ENCODE measurements at regions not wholly inside any gene's neighbourhood (a gene's known extent, or its start where the extent isn't known, plus 50 kb on each side); places are given as distances from the start of the nearest gene placed in this dataset.

DNA sequence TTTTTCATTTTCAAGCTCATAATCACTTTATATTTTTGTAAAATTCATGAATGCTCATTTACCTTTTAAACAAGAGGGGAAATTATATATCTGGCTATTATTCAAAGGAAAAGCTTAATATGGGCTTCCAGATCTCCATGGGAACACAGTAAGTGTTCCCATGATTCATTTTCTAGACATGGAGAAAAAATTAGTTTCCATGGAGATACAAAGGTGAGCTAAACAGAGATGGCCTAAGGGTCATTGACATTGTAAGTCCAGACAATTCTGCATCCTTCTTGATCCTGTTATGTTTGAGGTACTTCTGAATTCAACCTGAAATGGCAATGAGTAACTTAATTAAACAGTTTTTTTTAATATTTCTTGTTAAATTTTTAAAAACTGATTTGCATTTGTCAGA, 341.4 kb upstream of the PRR16 start:
- no peak for TF ChIP-seq ZNF175 (tag by site-specific recombination; IDR thresholded peaks at IDR 0.05)
- TF ChIP-seq, protein P1, sequence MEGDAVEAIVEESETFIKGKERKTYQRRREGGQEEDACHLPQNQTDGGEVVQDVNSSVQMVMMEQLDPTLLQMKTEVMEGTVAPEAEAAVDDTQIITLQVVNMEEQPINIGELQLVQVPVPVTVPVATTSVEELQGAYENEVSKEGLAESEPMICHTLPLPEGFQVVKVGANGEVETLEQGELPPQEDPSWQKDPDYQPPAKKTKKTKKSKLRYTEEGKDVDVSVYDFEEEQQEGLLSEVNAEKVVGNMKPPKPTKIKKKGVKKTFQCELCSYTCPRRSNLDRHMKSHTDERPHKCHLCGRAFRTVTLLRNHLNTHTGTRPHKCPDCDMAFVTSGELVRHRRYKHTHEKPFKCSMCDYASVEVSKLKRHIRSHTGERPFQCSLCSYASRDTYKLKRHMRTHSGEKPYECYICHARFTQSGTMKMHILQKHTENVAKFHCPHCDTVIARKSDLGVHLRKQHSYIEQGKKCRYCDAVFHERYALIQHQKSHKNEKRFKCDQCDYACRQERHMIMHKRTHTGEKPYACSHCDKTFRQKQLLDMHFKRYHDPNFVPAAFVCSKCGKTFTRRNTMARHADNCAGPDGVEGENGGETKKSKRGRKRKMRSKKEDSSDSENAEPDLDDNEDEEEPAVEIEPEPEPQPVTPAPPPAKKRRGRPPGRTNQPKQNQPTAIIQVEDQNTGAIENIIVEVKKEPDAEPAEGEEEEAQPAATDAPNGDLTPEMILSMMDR (tag by site-specific recombination; IDR thresholded peaks at IDR 0.05), result no peak
- TF ChIP-seq ZNF146 (tag by site-specific recombination; IDR thresholded peaks at IDR 0.05), result no peak
- no peak for TF ChIP-seq ZNF292 (tag by site-specific recombination; IDR thresholded peaks at IDR 0.05; ENCODE audit: borderline replicate concordance, low read depth)
- no peak for TF ChIP-seq SETDB1 (IDR thresholded peaks at IDR 0.05; ENCODE audit: insufficient read length, low read length)
- no peak for TF ChIP-seq ZNF558 (tag by site-specific recombination; IDR thresholded peaks at IDR 0.05)
- TF ChIP-seq, protein P2, sequence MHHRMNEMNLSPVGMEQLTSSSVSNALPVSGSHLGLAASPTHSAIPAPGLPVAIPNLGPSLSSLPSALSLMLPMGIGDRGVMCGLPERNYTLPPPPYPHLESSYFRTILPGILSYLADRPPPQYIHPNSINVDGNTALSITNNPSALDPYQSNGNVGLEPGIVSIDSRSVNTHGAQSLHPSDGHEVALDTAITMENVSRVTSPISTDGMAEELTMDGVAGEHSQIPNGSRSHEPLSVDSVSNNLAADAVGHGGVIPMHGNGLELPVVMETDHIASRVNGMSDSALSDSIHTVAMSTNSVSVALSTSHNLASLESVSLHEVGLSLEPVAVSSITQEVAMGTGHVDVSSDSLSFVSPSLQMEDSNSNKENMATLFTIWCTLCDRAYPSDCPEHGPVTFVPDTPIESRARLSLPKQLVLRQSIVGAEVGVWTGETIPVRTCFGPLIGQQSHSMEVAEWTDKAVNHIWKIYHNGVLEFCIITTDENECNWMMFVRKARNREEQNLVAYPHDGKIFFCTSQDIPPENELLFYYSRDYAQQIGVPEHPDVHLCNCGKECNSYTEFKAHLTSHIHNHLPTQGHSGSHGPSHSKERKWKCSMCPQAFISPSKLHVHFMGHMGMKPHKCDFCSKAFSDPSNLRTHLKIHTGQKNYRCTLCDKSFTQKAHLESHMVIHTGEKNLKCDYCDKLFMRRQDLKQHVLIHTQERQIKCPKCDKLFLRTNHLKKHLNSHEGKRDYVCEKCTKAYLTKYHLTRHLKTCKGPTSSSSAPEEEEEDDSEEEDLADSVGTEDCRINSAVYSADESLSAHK (tag by site-specific recombination; IDR thresholded peaks at IDR 0.05), result no peak
- no peak for TF ChIP-seq ZNF777 (tag by site-specific recombination; IDR thresholded peaks at IDR 0.05; ENCODE audit: borderline replicate concordance)

Data from HEK293 (cell line).